Skeletal muscle cell (primary cell): ENCODE measurements at regions not wholly inside any gene's neighbourhood (a gene's known extent, or its start where the extent isn't known, plus 50 kb on each side); places are given as distances from the start of the nearest gene placed in this dataset.

Source experiments
- DNase-seq: peaks from one replicate; pipeline ENCODE4 v3.0.0-alpha.2; 2010; ENCODE audit warnings: low read depth
- H3K4me3 ChIP-seq: 2 replicates; pipeline ENCODE4 v1.5.1; 2011; ENCODE audit warnings: low read depth, mild to moderate bottlenecking, control low read depth, low read length, moderate library complexity

DNA sequence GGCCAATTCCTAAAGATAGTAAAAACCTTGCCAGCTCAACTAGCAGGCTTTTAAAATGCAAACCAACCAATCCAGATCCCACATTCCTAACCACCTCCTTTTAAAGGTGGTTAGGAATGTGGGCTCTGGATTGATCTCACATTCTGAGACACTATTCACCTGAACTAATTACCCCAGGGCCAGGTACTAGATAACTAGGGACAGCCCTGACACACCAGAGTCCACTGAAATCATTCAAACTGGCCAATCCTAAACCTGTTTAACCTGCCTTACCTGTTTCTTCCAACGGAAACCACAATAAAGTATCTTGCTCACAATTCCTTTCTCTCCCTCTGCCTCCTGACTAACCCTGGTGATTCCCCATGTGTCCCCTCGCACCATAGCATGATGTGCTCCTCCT is 168.3 kb upstream of the DMAC1 start:
- no peak overlapping the region for H3K4me3 ChIP-seq
- no peak for DNase-seq

- no peak for DNase-seq
- no peak overlapping the region for H3K4me3 ChIP-seq
These were observed 167.7 kb upstream of the DMAC1 start for GRCh38 chr9:7967093-7967827.

GRCh38 chr9:7965063-7965462 is 165.5 kb upstream of the DMAC1 start:
- no peak for DNase-seq
- H3K4me3 ChIP-seq: no peak overlapping the region

DNA sequence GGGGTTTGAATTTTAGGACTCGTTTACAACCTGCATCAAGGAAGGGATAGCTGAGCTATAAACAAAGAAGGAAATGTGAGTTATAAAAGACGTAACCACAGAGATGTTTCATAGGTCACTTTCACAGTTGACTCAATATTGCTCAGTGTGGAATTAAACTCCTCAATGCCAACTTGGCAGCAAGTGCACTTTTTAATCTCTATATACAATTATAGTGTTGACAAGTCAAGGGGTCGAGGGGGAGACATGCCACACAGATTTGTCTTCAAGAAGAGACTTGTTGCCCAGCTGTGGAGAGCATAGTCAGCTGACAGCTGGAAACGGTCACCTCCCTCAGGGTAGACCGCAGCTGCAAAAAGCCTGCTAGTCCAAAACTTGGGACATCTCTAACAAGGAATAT is 163.4 kb upstream of the DMAC1 start:
- DNase-seq: no peak
- no peak overlapping the region for H3K4me3 ChIP-seq

DNA sequence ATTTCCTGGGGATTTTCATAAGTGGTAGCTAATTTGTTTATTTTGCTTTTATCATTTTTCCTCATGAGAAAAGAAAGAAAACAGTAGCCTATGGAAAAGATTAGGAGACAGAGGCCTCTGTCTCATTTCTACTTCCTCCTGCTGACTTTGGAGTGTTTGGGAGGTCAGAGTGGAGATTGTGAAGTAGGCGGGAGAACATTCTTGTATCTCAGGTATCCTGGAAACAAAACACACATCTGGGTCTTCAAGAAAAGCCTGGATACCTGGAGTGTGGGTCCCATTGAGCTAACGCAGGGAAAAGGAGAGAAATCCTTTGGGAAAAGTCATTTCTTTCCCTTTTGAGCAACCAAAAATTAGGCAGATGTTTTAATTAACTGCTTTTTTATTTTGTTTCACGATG is 161.5 kb upstream of the DMAC1 start:
- H3K4me3 ChIP-seq: no peak overlapping the region
- DNase-seq: no peak

DNA sequence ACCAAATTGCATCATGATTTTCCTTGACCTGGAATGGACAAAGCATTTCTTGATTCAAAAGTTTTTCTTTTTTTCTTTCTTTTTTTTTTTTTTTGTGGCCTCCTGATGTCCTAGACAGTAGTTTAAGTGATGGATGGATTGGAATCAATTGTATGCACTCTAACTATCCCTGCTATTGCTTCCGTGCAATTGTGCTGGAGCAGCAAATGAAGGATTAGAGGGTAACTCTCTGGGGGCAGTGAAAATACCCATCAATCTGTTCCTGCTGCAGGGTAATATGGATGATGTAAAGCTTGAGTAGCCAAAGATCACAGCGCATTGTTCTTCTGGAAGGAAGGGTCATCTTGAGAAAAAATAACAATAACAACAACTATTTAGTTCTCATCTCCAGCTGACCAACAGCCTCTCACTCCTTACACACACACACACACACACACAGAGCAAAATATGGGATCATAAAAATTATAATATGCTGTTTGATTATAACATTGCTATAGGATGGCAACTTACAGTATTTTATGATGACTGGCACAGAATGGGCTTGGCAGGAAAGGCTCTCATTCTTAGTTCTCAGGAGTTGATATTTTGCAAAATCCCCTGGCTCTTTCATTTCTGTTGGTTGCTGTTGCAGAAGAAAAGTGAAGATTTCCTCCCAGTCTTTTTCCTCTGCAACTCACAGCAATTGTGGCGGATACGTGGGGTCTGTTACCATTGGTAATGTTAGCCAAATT is 160.9 kb upstream of the DMAC1 start:
- no peak overlapping the region for H3K4me3 ChIP-seq
- no peak for DNase-seq

- no peak overlapping the region for H3K4me3 ChIP-seq
These were observed 158.2 kb upstream of the DMAC1 start for GRCh38 chr9:7957803-7958202.

DNA sequence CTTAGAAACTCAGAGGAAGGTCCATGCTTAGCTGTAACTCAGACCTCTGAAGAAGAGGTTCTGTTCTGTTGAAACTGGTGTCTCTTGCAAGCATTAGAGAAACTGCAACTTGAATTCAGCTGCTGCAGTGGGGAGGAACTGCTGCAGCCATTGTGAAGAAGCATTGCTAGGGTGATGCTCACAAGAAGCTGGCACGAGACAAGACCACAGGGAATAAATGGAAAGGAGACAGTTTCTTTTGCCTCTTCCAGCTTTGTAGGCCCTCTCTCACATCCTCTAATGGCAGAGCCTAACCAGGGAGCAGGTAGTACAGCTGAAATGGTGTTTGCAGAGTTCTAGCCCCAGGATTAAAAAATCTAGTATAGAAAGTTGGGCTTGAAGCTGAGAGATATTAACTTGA is 148.0 kb upstream of the DMAC1 start:
- no peak overlapping the region for H3K4me3 ChIP-seq
- no peak for DNase-seq

More at GRCh38 chr9:7957803-7958202, 158.2 kb upstream of the DMAC1 start:
- no peak for DNase-seq

DNA sequence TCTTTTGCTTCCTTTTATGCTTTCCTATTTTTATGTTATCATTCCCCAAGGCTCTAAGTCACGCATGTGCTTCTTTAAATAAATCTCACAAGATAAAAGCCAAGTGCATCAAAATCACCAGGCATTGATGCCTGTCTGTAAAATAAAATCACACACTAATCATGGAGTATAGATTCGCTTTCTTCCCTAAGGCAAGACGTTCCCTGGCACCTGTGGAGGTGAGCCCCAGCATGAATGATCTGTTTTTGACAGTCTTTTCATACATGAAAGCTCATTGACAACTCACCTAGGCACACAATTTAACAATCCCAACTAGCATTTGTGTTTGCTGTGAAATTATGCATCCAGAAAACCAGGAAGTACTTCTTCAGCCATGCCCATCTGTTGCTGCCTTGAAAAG is 146.9 kb upstream of the DMAC1 start:
- no peak overlapping the region for H3K4me3 ChIP-seq
- DNase-seq: no peak

GRCh38 chr9:7944572-7944971 is 145.0 kb upstream of the DMAC1 start:
- no peak overlapping the region for H3K4me3 ChIP-seq
- DNase-seq: no peak

GRCh38 chr9:7937761-7938491 is 138.3 kb upstream of the DMAC1 start:
- no peak overlapping the region for H3K4me3 ChIP-seq
- no peak for DNase-seq

- H3K4me3 ChIP-seq: no peak overlapping the region
- DNase-seq: no peak
These were observed 137.4 kb upstream of the DMAC1 start for GRCh38 chr9:7936996-7937395.

- no peak for DNase-seq
- H3K4me3 ChIP-seq: no peak overlapping the region
These were observed 136.6 kb upstream of the DMAC1 start for GRCh38 chr9:7936163-7936562.

DNA sequence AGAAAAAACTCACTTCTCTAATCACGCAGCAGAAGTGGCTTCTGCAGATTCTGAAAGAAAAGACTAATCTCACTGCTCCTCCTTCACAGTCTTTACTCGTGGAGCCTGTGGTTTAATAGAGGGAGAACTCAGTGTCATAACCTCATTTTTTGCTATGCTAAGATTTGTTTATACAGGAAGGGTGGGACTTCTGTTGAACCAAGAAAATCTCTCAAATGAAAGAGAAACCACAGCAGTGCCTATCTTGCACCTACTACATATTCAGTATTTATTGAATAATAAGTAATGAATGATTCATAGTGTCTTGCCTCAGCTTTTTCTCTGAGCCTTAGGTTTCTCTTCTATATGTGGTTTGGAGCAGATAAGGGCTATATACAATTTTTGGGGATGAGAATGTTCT is 136.1 kb upstream of the DMAC1 start:
- DNase-seq: no peak
- H3K4me3 ChIP-seq: no peak overlapping the region

GRCh38 chr9:7932767-7933166 is 133.2 kb upstream of the DMAC1 start:
- no peak for DNase-seq
- no peak overlapping the region for H3K4me3 ChIP-seq

- H3K4me3 ChIP-seq: no peak overlapping the region
- no peak for DNase-seq
These were observed 131.0 kb upstream of the DMAC1 start for GRCh38 chr9:7930613-7931012.

DNA sequence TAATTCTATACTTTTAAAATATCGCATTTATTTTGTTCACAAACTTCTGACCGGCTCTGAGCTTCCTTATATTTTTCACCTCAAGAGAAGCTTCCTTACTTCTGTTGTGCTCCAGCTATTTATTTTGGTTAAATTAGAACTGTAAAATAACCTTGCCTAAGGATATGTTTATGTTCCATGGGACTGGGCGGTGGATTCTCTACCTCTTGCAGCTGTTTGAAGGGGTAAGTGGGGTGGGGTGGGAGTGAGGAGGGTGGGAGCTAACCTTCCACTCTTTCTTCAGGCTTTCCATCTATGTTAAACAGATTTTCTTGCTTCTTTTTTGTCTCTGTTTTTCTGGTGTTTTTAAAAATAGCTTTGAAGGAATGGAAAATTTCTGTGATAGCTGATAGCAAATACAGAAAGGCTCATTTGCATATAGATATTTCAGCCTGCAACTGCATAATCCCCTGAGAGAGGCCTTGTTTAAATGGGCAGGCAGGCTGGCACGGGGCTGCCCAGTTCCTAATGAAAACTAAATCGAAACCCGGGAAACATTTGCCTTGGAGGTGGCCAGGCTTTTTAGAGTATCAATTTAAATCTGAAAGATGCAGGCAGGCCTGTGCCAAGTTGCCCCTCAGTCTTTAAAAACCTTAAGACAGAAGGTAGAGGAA is 122.1 kb upstream of the DMAC1 start:
- no peak for DNase-seq
- H3K4me3 ChIP-seq: no peak overlapping the region

DNA sequence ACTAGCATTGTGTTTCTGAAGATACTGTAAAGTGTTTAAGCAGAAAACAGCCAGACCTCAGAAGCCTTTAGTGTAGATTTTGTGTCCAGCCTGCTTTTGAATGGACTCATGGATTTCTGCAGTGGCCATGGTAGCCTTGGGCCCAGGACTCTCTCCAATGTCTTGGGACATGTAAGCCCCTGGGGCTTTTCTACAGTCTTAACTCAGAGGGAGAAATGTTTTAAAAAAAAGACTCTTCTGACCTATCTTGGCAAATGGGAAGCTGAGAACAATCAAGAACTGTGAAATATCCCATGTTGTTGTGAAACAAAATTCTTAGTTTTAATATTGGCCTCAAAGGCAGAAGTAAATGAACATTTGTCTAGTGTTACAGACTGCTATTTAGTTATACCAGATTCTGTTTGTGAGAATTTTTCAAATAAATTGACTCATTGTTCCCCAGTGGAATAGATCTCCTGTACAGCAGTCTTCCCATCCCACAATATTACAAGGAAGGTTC is 112.5 kb upstream of the DMAC1 start:
- no peak overlapping the region for H3K4me3 ChIP-seq
- DNase-seq: no peak

DNA sequence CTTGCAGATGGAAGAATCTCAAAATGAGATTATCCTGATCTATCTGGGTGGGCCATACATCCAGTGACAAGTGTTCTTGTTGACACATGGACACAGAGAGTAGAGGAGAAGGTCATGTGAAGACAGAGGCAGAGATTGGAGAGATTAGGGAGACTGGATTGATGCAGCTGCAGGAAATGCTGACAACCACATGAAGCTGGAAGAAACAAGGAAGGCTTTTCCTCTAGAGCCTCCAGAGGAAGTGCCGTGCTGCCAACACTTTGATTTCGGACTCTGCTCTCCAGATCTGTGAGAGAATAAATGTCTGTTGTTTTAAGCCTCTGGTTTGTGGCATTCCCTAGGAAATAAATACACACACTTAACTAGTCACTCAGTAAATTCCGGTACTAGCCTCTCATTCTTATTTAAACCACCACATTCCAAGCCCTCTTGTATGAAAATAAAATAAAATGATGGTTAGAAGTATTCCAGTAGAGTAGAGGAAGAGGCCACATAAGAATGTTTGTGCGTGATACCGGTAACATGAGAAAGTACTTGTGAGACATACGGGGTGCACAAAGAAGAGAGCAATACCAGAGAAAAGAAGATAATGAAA is 110.9 kb upstream of the DMAC1 start:
- DNase-seq: no peak
- no peak overlapping the region for H3K4me3 ChIP-seq

GRCh38 chr9:7909537-7909936 is 110.0 kb upstream of the DMAC1 start:
- H3K4me3 ChIP-seq: no peak overlapping the region
- no peak for DNase-seq
